ENCODE measurements at regions not wholly inside any gene's neighbourhood (a gene's known extent, or its start where the extent isn't known, plus 50 kb on each side); places are given as distances from the start of the nearest gene placed in this dataset.
"Not testable (repeated sequence)": the region's sequence is repeated elsewhere in the genome, so short reads cannot be mapped to it uniquely, and the experiment has no call there.

GRCh38 chr3:26505399-26505798 is 117.2 kb upstream of the LRRC3B start:
- DNase-seq = no peak

DNA sequence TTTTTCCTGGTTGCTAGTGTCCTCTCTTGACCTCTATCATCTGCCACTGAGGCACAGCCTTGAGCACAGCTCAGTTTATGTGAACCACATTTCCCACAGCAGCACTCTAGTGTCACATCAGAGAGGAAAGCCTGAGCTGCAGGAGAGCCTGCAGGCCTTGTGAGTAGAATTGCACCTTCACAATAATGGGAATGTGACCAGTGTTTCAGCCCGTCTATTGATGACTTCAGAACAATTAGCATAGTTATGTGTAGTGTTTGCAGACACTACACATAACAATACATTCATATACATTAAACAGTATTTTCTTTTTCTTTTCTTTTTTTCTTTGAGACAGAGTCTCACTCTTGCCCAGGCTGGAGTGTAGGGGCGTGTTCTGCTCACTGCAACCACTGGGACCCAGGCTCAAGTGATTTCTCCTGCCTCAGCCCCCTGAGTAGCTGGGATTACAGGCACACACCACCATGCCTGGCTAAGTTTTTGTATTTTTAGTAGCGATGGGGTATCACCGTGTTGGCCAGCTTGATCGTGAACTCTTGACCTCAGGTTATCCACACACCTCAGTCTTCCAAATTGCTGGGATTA is 108.0 kb upstream of the LRRC3B start:
- DNase-seq = not testable (repeated sequence)

GRCh38 chr3:26515351-26515750 is 107.2 kb upstream of the LRRC3B start:
- DNase-seq = no peak

GRCh38 chr3:26521261-26521660 is 101.3 kb upstream of the LRRC3B start:
- no peak for DNase-seq

GRCh38 chr3:26522919-26523318 is 99.7 kb upstream of the LRRC3B start:
- no peak for DNase-seq

DNA sequence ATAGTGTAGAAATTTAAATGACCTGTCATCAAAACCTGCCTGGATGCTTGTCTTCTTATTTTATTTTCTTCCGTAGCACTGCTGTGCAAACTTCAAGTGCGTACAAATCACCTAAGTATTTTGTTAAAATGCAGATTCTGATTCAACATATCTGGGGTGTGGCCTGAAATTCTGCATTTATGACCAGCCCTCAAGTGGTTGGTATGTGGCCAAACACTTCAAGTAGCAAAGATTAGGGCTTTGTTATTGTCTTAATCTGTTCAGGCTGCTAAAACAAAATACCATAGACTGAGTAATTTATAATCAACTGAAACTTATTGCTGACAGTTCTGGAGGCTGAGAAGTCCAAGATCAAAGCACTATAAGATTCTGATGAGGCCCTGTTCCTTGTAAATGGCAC is 97.6 kb upstream of the LRRC3B start:
- no peak for DNase-seq

- DNase-seq = no peak
These were observed 87.4 kb upstream of the LRRC3B start for GRCh38 chr3:26535151-26535550.

DNA sequence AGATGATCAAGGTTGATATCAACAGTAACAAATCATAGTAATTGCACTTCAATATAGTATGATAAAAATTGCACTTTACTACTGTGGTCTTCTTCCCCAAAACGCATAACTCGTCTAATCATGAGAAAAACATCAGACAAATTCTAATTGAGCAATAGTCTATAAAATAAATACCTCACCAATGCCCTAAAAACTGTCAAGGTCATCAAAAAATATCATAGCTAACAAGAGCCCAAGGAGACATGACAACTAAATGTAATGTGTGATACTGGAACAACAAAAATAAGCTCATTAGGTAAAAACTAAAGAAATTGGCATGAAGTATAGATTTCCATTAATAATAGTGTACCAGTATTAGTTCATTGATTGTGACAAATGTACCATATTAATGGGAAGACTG is 85.6 kb upstream of the LRRC3B start:
- no peak for DNase-seq

GRCh38 chr3:26550413-26550812 is 72.2 kb upstream of the LRRC3B start:
- DNase-seq = no peak

- DNase-seq = no peak
These were observed 65.9 kb upstream of the LRRC3B start for GRCh38 chr3:26556637-26557036.

GRCh38 chr3:26558257-26558656 is 64.3 kb upstream of the LRRC3B start:
- no peak for DNase-seq

DNA sequence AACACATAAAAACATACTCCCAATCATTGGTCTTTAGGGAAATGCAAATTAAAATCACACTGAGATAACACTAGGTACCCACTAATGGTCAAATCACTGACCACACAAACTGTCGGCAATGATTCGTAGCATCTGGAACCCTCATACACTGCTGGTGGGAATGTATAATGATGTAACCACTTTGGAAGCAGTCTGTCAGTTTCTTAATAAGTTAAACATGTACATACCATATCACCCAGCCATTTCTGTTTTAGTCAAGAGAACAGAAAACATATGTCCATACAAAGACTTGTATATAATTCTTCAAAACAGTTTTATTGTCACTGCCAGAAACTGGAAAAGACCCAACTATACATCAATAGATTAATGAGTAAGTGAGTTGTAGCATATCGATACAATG is 63.3 kb upstream of the LRRC3B start:
- DNase-seq = no peak

GRCh38 chr3:26560081-26560480 is 62.5 kb upstream of the LRRC3B start:
- DNase-seq = no peak

DNA sequence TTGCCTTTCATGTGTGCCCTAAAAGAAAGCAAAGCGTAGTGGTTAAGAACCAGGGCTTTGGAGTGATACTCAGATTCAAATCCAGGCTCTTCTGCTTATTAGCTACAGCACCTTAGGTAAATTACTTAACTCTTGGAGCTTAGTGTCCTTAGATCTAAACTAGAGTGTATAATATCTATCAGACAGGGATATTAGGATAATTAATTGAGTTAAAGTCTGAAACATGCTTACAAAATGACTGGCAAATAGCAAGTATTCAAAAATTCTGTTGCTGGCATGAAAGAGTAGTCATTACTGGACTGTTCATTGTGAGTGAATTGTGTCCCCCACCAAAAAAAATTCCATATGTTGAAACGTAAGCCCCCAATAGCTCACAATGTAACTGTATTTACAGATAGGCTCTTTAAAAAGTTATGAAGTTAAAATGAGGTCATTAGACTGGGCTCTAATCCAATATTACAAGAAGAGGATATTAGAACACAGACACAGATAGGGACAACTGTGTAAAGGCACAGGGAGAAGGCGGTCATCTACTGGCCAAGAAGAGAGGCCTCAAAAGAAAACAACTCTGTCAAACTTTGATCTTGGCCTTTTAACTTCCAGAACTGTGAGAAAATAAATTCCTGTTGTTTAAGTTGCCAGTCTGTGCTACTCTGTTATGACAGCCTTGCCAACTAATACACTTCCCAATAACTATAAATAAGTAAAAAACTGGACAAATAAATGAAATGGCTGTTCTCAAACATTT is 60.4 kb upstream of the LRRC3B start:
- no peak for DNase-seq

All from anterior cingulate cortex (tissue), 58 donors.